ENCODE measurements at regions not wholly inside any gene's neighbourhood (a gene's known extent, or its start where the extent isn't known, plus 50 kb on each side); places are given as distances from the start of the nearest gene placed in this dataset.

DNA sequence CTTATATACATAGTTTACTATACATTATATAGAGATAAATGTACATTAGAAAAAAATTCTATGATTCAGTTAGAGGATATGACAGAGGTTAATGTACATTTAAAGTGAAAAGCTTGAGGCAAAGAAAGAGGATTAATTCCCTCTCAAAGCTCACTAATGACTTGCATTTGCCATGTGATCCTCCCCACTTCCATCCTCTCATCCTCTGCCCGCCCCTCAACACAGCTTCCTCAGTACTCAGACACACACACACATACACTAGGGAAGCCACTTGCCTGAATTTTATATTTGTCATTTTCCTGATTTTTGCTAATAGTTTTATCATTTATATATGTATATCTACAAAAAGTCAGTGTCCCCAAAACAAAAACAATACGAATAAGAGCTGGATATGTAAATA lies 764.5 kb downstream of the EFNA5 start:
- TF ChIP-seq, protein P1, sequence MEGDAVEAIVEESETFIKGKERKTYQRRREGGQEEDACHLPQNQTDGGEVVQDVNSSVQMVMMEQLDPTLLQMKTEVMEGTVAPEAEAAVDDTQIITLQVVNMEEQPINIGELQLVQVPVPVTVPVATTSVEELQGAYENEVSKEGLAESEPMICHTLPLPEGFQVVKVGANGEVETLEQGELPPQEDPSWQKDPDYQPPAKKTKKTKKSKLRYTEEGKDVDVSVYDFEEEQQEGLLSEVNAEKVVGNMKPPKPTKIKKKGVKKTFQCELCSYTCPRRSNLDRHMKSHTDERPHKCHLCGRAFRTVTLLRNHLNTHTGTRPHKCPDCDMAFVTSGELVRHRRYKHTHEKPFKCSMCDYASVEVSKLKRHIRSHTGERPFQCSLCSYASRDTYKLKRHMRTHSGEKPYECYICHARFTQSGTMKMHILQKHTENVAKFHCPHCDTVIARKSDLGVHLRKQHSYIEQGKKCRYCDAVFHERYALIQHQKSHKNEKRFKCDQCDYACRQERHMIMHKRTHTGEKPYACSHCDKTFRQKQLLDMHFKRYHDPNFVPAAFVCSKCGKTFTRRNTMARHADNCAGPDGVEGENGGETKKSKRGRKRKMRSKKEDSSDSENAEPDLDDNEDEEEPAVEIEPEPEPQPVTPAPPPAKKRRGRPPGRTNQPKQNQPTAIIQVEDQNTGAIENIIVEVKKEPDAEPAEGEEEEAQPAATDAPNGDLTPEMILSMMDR (IDR thresholded peaks at IDR 0.05), result no peak
- no peak for TF ChIP-seq POLR2A (IDR thresholded peaks at IDR 0.05)
